NOMO-1 treated with dmso at 0.1 percent for 144 hours (cell line): ENCODE measurements at regions not wholly inside any gene's neighbourhood (a gene's known extent, or its start where the extent isn't known, plus 50 kb on each side); places are given as distances from the start of the nearest gene placed in this dataset.
A peak's percentile ranks its signal among the peaks of the same experiment; 100 is the strongest.

Source experiments
- DNase-seq: peaks from one replicate; lab custom pipeline; 2025; ENCODE audit not compliant: unreplicated experiment; lab: John Stamatoyannopoulos, UW

DNA sequence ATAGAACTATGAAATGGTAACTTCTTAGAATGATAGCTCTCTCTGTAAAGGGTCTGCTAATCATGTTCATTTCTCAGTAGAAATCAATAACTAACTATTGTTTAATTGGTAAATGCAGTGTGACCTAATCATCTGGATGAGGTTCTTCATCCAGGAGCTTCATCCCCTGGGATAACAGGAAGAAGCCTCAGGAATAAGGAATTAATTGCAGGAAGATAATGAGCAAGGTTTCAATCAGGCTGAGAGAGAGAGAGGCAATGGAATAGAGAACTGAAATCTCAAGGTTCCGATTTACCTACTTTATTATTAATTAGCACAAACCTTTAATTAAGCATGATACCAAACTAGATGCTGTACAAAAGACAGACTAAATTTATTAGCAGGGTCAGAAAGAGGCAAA lies 499.7 kb downstream of the MAT2B start:
- DNase-seq, result no peak

- no peak for DNase-seq
Measured at GRCh38 chr5:164007064-164007463, 501.6 kb downstream of the MAT2B start.

DNA sequence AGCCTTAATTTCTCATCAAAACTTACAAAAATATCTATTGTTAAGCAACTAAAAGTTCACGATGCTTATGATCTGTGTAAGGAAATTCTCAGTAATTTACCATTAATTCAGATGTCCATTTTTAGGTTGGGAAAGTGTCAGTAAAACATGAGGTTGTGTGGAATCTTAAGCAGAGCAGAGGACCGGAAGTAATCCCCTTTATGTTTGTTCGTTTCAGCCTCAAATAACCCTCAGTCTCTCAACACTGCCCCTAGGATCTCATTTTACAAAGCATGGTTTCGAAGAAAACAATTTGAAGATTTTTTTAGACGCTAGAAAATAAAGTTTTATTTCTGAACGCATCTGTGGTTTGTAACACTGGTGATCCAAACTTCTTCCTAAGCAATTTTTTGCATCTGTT lies 504.2 kb downstream of the MAT2B start:
- DNase-seq, result no peak

DNA sequence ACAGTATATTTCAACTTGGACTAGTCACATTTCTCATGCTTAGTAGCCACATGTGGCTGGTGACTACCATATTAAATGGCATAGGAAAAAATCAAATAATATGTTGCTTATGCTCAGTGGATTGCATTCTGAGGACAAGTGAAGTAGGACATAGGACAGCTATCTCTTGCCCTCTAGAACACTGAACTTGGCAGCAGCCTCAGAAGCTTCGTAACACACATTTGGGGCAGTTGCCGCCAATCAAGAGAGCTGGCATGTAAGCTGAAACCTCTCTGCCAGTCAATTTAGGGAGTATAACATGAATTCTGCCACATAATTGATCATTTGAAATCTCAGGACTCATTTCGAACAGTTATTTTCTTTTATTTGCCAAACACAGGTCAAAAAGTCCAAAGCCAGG lies 505.5 kb downstream of the MAT2B start:
- DNase-seq, result no peak

- DNase-seq, result no peak
Measured at GRCh38 chr5:164012371-164012770, 507.0 kb downstream of the MAT2B start.

DNA sequence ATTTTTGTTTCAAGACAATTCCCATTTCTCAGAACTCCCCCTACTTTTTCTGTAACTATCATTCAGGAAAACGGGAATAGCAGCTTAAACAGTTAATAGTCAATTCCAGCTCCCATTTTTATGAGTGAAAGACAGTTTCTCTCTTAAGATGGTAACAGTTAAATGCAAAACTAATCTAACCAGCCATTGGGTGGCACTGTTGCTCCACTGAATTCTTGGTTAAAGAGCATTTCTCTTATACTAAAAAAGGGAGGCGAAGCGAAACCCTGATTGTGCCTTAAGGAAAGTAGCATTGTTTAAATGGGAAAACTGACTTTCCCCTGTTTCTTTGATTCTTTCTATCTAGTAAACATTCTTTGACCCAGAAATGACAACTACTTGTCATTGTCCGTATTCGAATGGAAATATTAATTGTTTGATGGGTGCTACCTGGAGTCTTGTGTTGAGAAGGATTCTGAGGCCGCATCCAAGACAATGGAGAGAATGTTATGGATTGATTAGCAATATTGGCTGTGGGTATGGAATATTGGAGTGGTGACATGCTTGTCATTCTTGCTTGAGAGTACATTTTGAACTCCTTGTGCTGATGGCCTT lies 507.8 kb downstream of the MAT2B start:
- peak; percentile 28 for DNase-seq

DNA sequence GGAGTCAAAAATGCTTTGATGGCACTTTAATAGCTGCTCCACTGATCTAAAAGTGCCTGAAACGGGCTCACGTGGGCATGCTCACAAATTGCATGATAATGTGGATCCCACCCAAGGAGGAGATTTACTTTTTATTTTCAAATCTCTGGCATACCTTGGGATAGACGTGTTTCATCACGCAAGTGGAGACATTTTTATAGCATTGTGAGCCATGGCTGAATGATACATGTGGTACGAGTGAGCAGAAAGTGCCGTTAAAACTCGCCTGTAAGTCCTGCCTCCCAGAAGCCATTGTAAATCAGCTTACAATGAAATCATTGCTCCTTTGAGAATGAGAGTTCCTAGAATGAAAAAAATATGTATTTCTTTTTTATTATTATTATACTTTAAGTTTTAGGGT lies 514.7 kb downstream of the MAT2B start:
- no peak for DNase-seq

DNA sequence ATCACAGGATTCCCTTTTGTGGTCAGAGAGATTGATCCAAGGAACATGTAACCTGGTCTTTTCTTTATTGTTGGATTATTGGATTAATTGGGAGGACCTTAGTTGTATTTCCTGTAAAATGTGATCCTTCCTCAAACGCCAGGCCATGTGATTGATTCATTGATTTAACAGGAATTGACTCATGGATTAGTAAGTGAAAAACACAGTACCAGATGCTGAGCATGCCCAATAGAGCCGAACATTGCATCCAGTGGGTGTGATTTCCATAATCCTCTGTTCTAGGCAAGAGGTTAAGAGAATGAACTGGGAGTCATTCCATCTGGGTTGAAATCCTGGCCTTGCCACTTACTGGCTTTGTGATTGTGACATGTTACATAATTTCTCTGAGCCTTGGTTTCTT lies 522.3 kb downstream of the MAT2B start:
- no peak for DNase-seq

- no peak for DNase-seq
Measured at GRCh38 chr5:164038128-164038783, 532.8 kb downstream of the MAT2B start.

- no peak for DNase-seq
Measured at GRCh38 chr5:164041105-164041504, 535.7 kb downstream of the MAT2B start.

- DNase-seq, result no peak
Measured at GRCh38 chr5:164048359-164048926, 543.0 kb downstream of the MAT2B start.

DNA sequence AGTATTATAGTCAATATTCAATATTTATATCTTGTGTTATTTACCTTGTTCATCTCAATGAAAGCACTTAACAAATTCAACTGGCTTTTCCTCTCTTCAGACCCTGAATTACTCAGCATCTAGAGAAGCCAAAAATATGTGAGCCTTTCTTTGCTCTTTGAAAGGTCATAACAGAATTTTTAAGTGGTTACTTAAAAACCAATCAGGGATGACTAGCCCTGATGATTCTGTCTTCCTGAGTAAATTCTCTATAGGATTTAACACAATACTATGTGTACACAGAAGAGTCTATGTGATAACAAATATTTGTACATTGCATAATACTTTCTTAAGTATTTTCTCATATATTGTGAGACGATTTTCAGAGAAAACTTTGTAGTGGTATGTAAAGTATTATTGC lies 546.3 kb downstream of the MAT2B start:
- no peak for DNase-seq

DNA sequence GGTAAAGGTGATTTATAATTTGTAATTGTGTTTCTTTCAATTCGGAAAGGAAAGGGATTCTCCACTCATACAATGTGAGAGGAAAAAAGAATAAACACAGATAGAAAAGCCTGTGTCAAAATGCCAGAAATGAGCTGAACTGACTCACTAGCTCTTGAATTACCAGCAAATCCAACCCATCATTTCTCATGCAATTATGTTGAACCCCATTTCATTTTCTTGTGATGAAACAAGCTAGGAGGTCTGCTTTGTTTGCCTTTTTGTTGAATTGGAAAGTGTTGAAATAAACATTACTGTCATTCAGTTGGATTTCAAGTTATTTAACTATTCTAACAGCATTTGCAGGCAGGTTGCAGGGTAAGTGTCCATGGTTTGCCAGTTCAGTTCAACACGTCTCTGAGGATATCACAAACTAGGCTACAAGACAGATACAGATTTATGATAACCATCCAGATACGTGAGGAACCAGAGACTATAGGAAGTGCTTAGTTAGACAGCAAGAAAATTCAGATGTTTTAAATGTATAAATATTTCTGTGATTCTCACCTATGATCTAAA lies 547.2 kb downstream of the MAT2B start:
- no peak for DNase-seq

DNA sequence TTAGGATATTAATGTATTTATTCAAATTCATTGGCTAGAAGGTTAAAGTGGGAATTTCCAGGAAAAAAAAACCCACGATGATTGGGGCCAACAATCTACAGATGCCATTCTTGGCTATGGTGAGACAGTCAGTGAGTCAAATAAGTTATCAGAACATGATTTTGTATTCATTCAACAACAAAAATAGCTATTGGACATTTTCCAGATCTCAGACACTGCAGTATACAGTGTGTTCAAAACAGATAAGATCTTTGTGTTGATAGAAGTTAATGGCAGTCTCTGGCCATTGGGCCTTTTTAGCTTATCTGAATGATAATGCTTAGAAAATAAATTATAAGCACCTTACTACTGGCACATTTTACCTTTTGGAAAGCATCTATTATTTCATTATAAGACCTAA lies 547.7 kb downstream of the MAT2B start:
- no peak for DNase-seq

GRCh38 chr5:164054461-164054860 lies 549.0 kb downstream of the MAT2B start:
- no peak for DNase-seq

DNA sequence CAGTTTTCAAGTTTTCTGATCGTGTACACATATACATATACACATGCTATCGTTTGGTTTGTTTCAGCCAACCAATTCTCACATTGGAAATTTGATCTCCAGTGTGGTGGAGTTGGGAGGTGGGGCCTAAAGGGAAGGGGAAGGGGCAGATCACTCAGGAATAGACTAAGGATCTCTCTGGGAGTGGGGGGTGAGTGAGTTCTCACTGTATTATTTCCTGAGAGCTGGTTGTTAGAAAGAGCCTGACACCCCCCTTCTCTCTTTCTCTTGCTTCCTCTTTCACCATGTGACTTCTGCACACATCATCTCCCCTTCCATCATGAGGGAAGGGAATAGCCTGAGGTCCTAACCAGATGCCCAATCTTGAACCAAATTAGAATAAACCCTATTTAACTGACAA lies 551.7 kb downstream of the MAT2B start:
- no peak for DNase-seq

GRCh38 chr5:164058621-164059020 lies 553.2 kb downstream of the MAT2B start:
- DNase-seq, result no peak

DNA sequence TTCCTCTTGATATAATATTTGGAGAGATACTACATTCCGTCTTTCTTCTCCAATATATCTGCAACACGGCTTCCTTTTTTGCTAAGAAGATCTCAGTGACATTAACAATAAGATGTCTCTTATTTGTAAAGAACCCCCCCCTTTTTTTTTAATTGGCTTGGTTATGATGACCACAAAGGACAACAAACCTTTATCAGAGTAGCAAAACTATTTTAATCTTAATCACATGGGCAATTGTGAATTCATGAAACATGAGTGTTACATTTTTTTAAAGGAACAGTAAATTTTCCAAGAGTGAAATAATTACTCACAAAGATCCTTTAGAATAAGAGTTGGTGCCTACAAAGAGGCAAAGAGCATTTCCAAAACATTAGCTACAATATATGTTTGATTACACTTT lies 554.1 kb downstream of the MAT2B start:
- no peak for DNase-seq

- DNase-seq, result no peak
Measured at GRCh38 chr5:164060786-164061355, 555.5 kb downstream of the MAT2B start.

DNA sequence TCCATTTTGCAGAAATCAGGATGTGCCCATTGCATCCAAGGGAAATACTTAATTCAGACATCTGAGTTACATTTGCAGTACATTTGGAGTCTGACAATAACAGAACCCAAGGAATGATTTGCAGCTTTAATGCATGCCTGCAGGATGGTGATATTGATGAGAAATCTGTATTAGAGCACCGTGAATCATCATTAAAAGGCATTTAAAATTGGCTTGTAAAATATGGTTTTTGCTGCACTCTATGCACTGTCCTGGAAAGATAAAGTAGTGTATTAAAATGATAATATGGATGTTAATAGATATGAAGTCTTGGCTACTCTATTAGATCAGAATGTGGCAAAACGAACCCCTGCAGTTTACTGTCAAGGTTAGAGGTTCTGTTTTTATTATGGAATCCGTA lies 556.9 kb downstream of the MAT2B start:
- DNase-seq, result no peak

DNA sequence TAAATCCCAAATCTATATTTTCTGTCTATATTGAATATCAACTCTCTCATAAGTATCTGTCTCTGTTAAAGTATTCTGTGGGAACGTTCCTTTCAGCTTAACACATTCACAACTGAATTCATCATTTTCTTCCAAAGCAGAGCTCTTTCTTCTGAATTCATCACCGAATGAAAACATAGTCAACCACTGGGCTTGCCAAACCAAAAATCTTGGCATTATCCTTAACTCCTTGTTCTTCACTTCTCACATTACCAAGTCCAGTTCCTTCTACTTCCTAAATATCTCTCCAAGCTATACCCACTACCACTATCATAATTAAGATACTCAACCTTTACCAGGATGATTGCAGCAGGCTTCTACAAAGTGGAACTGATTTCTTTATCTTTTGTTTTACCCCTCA lies 559.8 kb downstream of the MAT2B start:
- no peak for DNase-seq

DNA sequence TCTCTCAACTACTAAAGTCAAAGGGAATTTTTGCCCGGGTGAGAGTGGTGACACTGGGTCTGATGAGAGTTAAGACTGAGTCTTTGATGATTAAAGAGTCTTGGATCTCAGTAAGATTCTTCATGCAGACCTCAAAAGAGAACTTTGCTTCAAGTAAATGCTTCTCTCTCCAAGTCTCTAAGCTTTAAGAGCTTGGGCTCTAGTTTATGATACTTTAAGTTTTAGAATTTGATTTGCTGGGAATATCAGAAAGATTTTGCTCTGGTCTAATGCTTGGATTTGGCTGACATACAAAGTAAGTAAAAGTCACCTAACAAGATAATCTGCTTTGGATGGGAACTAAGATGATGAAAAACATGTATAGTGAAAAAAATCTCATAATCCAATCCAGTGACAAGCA lies 566.3 kb downstream of the MAT2B start:
- DNase-seq, result no peak
